BJ (cell line): ENCODE measurements at regions not wholly inside any gene's neighbourhood (a gene's known extent, or its start where the extent isn't known, plus 50 kb on each side); places are given as distances from the start of the nearest gene placed in this dataset.

Experiments used
- CTCF ChIA-PET: fragments of 350-600 bp; formaldehyde crosslinking; extraction: SDS; loops from one replicate; lab custom pipeline; 2021; ENCODE audit warnings: antibody characterized with exemption, inconsistent platforms; lab: Yijun Ruan, JAX
- POLR2A ChIA-PET: fragments of 300-600 bp; sonication (Branson Sonifier 250); formaldehyde crosslinking; extraction: SDS; loops from one replicate; lab custom pipeline; 2021; ENCODE audit warnings: antibody characterized with exemption; lab: Charles Lee
- DNase-seq: peaks from one replicate; pipeline ENCODE4 v3.0.0-alpha.2; 2011; ENCODE audit warnings: low read depth
- H3K27me3 ChIP-seq: 2 replicates; pipeline ENCODE4 v1.6.0; 2011; ENCODE audit warnings: low read length; ENCODE audit not compliant: control insufficient read depth, insufficient read depth
- H3K36me3 ChIP-seq: 2 replicates; pipeline ENCODE4 v1.5.1; 2011; ENCODE audit warnings: low read length; ENCODE audit not compliant: control insufficient read depth, insufficient read depth
- H3K4me3 ChIP-seq: 2 replicates; pipeline ENCODE4 v1.5.1; 2011; ENCODE audit warnings: low read depth, mild to moderate bottlenecking, control low read depth, low read length
- TF ChIP-seq, protein P1 (sequence below): IDR thresholded peaks from 2 replicates; pipeline ENCODE4 v1.5.1; 2011; ENCODE audit warnings: low read depth, mild to moderate bottlenecking, control low read depth, inconsistent platforms, low read length, moderate library complexity; ENCODE audit not compliant: insufficient read depth

DNA sequence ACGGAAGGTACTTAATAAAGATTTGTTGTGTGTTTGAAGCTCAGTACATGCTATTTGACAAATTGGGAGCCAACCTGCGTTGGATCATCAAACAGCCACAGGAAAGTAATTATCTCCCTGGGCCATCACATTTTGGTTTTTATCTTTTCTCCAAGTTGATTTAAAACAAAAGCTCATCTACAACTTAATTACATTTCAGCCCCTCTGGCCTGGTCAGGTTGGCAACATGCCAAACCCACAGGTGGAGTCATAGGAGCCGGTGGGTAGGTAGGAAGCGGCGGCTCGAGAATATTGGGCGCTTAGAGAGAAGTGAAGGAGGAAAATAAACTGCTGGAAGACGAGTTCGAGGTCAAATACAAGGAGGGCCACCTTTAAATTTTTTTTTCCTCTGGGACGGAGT is 64.9 kb upstream of the FANCC start:
- ChIA-PET POLR2A (no interaction called here), CTCF (interaction anchor here (1.1 kb wide), 1 partner anchor 11 kb away, joined by 3 read pairs; no protein-coding TSS in a partner anchor)
- no peak for DNase-seq
- no peak overlapping the region for H3K4me3 ChIP-seq
- H3K36me3 ChIP-seq, result no peaks in the 10 kb centered on the region
- TF ChIP-seq, protein P1, sequence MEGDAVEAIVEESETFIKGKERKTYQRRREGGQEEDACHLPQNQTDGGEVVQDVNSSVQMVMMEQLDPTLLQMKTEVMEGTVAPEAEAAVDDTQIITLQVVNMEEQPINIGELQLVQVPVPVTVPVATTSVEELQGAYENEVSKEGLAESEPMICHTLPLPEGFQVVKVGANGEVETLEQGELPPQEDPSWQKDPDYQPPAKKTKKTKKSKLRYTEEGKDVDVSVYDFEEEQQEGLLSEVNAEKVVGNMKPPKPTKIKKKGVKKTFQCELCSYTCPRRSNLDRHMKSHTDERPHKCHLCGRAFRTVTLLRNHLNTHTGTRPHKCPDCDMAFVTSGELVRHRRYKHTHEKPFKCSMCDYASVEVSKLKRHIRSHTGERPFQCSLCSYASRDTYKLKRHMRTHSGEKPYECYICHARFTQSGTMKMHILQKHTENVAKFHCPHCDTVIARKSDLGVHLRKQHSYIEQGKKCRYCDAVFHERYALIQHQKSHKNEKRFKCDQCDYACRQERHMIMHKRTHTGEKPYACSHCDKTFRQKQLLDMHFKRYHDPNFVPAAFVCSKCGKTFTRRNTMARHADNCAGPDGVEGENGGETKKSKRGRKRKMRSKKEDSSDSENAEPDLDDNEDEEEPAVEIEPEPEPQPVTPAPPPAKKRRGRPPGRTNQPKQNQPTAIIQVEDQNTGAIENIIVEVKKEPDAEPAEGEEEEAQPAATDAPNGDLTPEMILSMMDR, result no peak
- peaks cover 11% of the 10 kb centered on the region for H3K27me3 ChIP-seq

GRCh38 chr9:95381221-95381620 is 63.7 kb upstream of the FANCC start:
- no peak overlapping the region for H3K4me3 ChIP-seq
- POLR2A ChIA-PET, result no interaction called here
- TF ChIP-seq, protein P1, result no peak
- no peak for DNase-seq
- H3K27me3 ChIP-seq, result peaks cover 13% of the 10 kb centered on the region
- CTCF ChIA-PET, result interaction anchor here (0.6 to 1.0 kb wide), 2 partner anchors 9 to 17 kb away, joined by 3 to 5 read pairs; no protein-coding TSS in a partner anchor
- no peaks in the 10 kb centered on the region for H3K36me3 ChIP-seq

GRCh38 chr9:95379630-95380029 is 62.1 kb upstream of the FANCC start:
- no peaks in the 10 kb centered on the region for H3K36me3 ChIP-seq
- TF ChIP-seq, protein P1, result no peak
- no peak for DNase-seq
- H3K27me3 ChIP-seq, result peaks cover 7% of the 10 kb centered on the region
- ChIA-PET POLR2A (no interaction called here), CTCF (no interaction called here)
- no peak overlapping the region for H3K4me3 ChIP-seq

DNA sequence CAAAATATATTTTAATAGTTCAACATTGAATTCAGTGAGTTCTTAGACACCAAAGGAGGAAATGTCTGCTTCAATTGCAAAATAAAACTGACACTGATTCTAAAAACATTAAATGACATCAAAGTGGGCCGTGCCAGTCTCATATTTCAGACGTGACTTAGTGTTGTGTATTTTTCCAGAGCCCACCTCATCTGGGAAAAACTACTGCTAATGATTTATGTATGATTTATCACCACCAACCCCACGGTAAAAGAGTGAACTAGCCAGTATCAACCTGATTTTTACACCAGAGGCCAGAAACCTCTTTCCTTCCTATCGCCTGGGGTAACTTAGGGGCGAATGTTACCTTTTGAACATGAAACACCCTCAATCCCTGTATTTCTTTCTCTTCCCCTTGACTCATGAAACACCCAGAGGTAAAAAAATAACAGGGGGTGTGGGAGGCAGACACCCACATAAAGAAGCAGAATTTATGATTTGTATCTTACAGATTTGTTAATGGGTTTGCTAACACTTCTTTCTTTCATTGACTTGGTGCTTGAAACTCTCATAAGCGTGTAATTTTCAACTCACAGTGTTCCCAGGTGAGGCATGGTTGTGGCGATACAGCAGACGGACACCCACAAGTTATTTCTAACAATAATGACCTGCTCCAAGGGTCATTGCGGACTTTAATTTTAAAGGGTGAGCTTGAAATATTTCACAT is 56.4 kb upstream of the FANCC start:
- Histone ChIP-seq H3K36me3 (no peaks in the 10 kb centered on the region), H3K27me3 (peaks cover 11% of the 10 kb centered on the region), H3K4me3 (no peak overlapping the region)
- TF ChIP-seq, protein P1, result no peak
- POLR2A ChIA-PET, result no interaction called here
- CTCF ChIA-PET, result no interaction called here
- DNase-seq, result no peak

DNA sequence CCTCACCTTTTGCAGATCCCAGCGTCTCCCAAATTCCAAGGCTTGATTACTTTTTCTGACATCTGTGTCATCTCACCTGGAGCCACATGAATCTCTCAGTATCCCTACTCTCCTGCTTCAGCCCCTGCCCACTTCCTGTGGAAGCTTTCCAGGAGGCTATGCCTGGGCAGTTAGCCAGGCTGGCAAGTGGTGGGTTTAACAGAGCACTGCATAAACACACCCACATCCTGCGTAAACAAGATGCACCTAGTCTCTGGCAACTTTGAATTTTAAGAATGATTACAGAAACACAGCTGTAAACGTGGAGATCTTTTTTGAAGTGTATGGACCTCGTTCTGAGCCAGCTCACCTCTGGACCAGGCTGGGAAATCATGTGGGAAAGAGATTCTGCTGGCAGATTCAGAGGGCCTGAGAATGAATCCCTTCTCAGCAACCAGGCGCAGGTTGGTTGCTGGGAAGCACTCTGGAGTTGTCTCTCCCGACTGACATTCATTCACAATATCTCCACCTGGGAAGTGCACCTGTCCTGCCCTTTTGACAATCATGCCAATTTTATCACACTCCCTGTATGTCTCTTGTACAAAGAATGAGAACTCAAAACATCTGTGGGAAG is 55.7 kb upstream of the FANCC start:
- no peak overlapping the region for H3K4me3 ChIP-seq
- POLR2A ChIA-PET, result no interaction called here
- H3K27me3 ChIP-seq, result peaks cover 11% of the 10 kb centered on the region
- TF ChIP-seq, protein P1, result no peak
- H3K36me3 ChIP-seq, result no peaks in the 10 kb centered on the region
- DNase-seq, result no peak
- CTCF ChIA-PET, result interaction anchor here (1.8 kb wide), 1 partner anchor 8 kb away, joined by 5 read pairs; no protein-coding TSS in a partner anchor
